Natural killer cell (primary cell): ENCODE measurements at regions not wholly inside any gene's neighbourhood (a gene's known extent, or its start where the extent isn't known, plus 50 kb on each side); places are given as distances from the start of the nearest gene placed in this dataset.

ENCODE experiments used
- ATAC-seq, 3 donors: fragments of 150-1000 bp in 2 of 3; fragments of 200-7000 bp in 1 of 3; cut with Tn5 transposase; 1 replicate in 1 of 3; 2 replicates in 2 of 3; pipeline ENCODE4 v1.10.0; 2021; ENCODE audit warnings: mild to moderate bottlenecking in 2 of 3, moderate library complexity in 2 of 3
- DNase-seq, 2 donors: peaks; one replicate each; pipeline versions ENCODE4 v3.0.0 to v3.0.0-alpha.2; 2013 to 2021; ENCODE audit warnings: mixed read lengths in 1 of 2
- H3K27ac ChIP-seq: one replicate; pipeline ENCODE4 v1.5.1; 2013; ENCODE audit warnings: mild to moderate bottlenecking, low read length
- H3K27me3 ChIP-seq: one replicate; pipeline ENCODE4 v1.6.1; 2013; ENCODE audit warnings: low read length; ENCODE audit not compliant: control insufficient read depth, insufficient read depth
- H3K36me3 ChIP-seq: one replicate; pipeline ENCODE4 v1.6.1; 2013; ENCODE audit warnings: low read length; ENCODE audit not compliant: control insufficient read depth, insufficient read depth
- H3K4me1 ChIP-seq: one replicate; pipeline ENCODE4 v1.6.1; 2013; ENCODE audit warnings: low read length; ENCODE audit not compliant: control insufficient read depth, insufficient read depth
- H3K4me3 ChIP-seq: one replicate; pipeline ENCODE4 v1.5.1; 2013; ENCODE audit warnings: low read length
- H3K9me3 ChIP-seq: one replicate; pipeline ENCODE4 v1.6.1; 2013; ENCODE audit warnings: low read length; ENCODE audit not compliant: control insufficient read depth, insufficient read depth
- H3K27ac Mint-ChIP-seq, 2 donors: one replicate each; pipeline ENCODE4 v1.8.0; 2022; ENCODE audit warnings: mild to moderate bottlenecking in 2 of 2, mixed read lengths in 2 of 2, moderate library complexity in 1 of 2
- H3K27me3 Mint-ChIP-seq, 2 donors: one replicate each; pipeline ENCODE4 v1.8.0; 2022; ENCODE audit warnings: low read depth in 2 of 2, mixed read lengths in 2 of 2
- H3K36me3 Mint-ChIP-seq: one replicate; pipeline ENCODE4 v1.8.0; 2022; ENCODE audit warnings: mixed read lengths
- H3K4me1 Mint-ChIP-seq, 2 donors: one replicate each; pipeline ENCODE4 v1.8.0; 2022; ENCODE audit warnings: mixed read lengths in 2 of 2
- H3K4me3 Mint-ChIP-seq: one replicate; pipeline ENCODE4 v1.8.0; 2022; ENCODE audit warnings: mild to moderate bottlenecking, moderate library complexity, mixed read lengths
- H3K9me3 Mint-ChIP-seq, 2 donors: one replicate each; pipeline ENCODE4 v1.8.0; 2022; ENCODE audit warnings: mixed read lengths in 2 of 2
- CTCF ChIP-seq: fragments of 200-600 bp; IDR thresholded peaks from one replicate; pipeline ENCODE4 v1.8.0; 2022; ENCODE audit warnings: antibody characterized with exemption
- WGBS: methylation state at CpG from one replicate; pipeline ENCODE4 v1.1.7; 2013; ENCODE audit warnings: missing lambda C conversion rate; ENCODE audit not compliant: insufficient coverage; 5-methylcytosine and 5-hydroxymethylcytosine counted together
- intact Hi-C: fragments of 100-400 bp; cut with micrococcal nuclease; formaldehyde crosslinking; loops from one replicate; pipeline ENCODE4 v1.14.2; 2022

GRCh38 chr17:79410681-79411080 is 200.2 kb downstream of the RBFOX3 start:
- Mint-ChIP-seq H3K27me3 (peaks cover 8 to 26% of the 10 kb centered on the region in 2 donors), H3K4me1 (no peaks in the 10 kb centered on the region), H3K36me3 (no peaks in the 10 kb centered on the region), H3K4me3 (no peak overlapping the region), H3K27ac (no peak overlapping the region), H3K9me3 (no peaks in the 10 kb centered on the region)
- no peaks in the 10 kb centered on the region for H3K36me3 ChIP-seq
- no peaks in the 10 kb centered on the region for H3K4me1 ChIP-seq
- H3K4me3 ChIP-seq = no peak overlapping the region
- no peak for TF ChIP-seq CTCF
- H3K9me3 ChIP-seq = no peaks in the 10 kb centered on the region
- intact Hi-C loops = no loop called here
- no peaks in the 10 kb centered on the region for H3K27me3 ChIP-seq
- ATAC-seq (no peak), DNase-seq (no peak)
- 80% methylated on average over 9 of the region's 9 CpGs for WGBS
- no peak overlapping the region for H3K27ac ChIP-seq

- ATAC-seq (no peak), DNase-seq (no peak)
- no peak overlapping the region for H3K27ac Mint-ChIP-seq
- no peaks in the 10 kb centered on the region for H3K27me3 ChIP-seq
- no peak overlapping the region for H3K27ac ChIP-seq
- H3K27me3 Mint-ChIP-seq = peaks cover 8 to 36% of the 10 kb centered on the region in 2 donors
- no peaks in the 10 kb centered on the region for H3K36me3 Mint-ChIP-seq
- no peaks in the 10 kb centered on the region for H3K4me1 Mint-ChIP-seq
- H3K9me3 Mint-ChIP-seq = no peaks in the 10 kb centered on the region
- intact Hi-C loops = no loop called here
- no peaks in the 10 kb centered on the region for H3K4me1 ChIP-seq
- no peaks in the 10 kb centered on the region for H3K36me3 ChIP-seq
- H3K4me3 ChIP-seq = no peak overlapping the region
- H3K9me3 ChIP-seq = no peaks in the 10 kb centered on the region
- WGBS = 32% methylated on average over 11 of the region's 11 CpGs
- H3K4me3 Mint-ChIP-seq = no peak overlapping the region
- TF ChIP-seq CTCF = no peak
These were observed 202.6 kb downstream of the RBFOX3 start for GRCh38 chr17:79408251-79408650.

- ATAC-seq (no peak), DNase-seq (no peak)
- Histone ChIP-seq H3K36me3 (no peaks in the 10 kb centered on the region), H3K4me1 (no peaks in the 10 kb centered on the region), H3K27me3 (no peaks in the 10 kb centered on the region), H3K9me3 (no peaks in the 10 kb centered on the region), H3K27ac (no peak overlapping the region), H3K4me3 (no peak overlapping the region)
- no peaks in the 10 kb centered on the region for H3K36me3 Mint-ChIP-seq
- 49% methylated on average over 8 of the region's 8 CpGs for WGBS
- H3K27me3 Mint-ChIP-seq = peaks cover 8 to 38% of the 10 kb centered on the region in 2 donors
- H3K9me3 Mint-ChIP-seq = no peaks in the 10 kb centered on the region
- no peak for TF ChIP-seq CTCF
- no peak overlapping the region for H3K4me3 Mint-ChIP-seq
- intact Hi-C loops = no loop called here
- no peaks in the 10 kb centered on the region for H3K4me1 Mint-ChIP-seq
- H3K27ac Mint-ChIP-seq = no peak overlapping the region
These were observed 203.5 kb downstream of the RBFOX3 start for GRCh38 chr17:79407385-79407784.

- H3K27me3 ChIP-seq = no peaks in the 10 kb centered on the region
- WGBS = 35% methylated on average over 16 of the region's 16 CpGs
- Mint-ChIP-seq H3K27me3 (peaks cover 10 to 49% of the 10 kb centered on the region in 2 donors), H3K4me1 (peaks cover 2 to 4% of the 10 kb centered on the region in 2 donors), H3K27ac (no peak overlapping the region), H3K36me3 (no peaks in the 10 kb centered on the region), H3K9me3 (no peaks in the 10 kb centered on the region), H3K4me3 (no peak overlapping the region)
- peaks cover 3% of the 10 kb centered on the region for H3K4me1 ChIP-seq
- no peak overlapping the region for H3K27ac ChIP-seq
- intact Hi-C loops = no loop called here
- H3K9me3 ChIP-seq = no peaks in the 10 kb centered on the region
- no peaks in the 10 kb centered on the region for H3K36me3 ChIP-seq
- no peak overlapping the region for H3K4me3 ChIP-seq
- DNase-seq (no peak), ATAC-seq (no peak)
- no peak for TF ChIP-seq CTCF
These were observed 204.5 kb downstream of the RBFOX3 start for GRCh38 chr17:79406316-79406715.
